Suprapubic skin (tissue), 4 donors: ENCODE measurements at regions not wholly inside any gene's neighbourhood (a gene's known extent, or its start where the extent isn't known, plus 50 kb on each side); places are given as distances from the start of the nearest gene placed in this dataset.

Experiments
- DNase-seq, 2 donors: peaks; one replicate each; pipeline ENCODE4 v3.0.0-alpha.2; 2019; ENCODE audit warnings: low spot score in 2 of 2
- H3K27ac ChIP-seq: fragments of 200-600 bp; sonication (generic); one replicate; pipeline ENCODE4 v1.5.1; 2019
- H3K27me3 ChIP-seq: fragments of 200-600 bp; sonication (generic); one replicate; pipeline ENCODE4 v1.5.1; 2019
- H3K36me3 ChIP-seq: fragments of 200-600 bp; sonication (generic); one replicate; pipeline ENCODE4 v1.5.1; 2019
- H3K4me1 ChIP-seq: fragments of 200-600 bp; sonication (generic); one replicate; pipeline ENCODE4 v1.5.1; 2019
- H3K4me3 ChIP-seq: fragments of 200-600 bp; sonication (generic); one replicate; pipeline ENCODE4 v1.5.1; 2019; ENCODE audit warnings: mild to moderate bottlenecking
- H3K9me3 ChIP-seq: fragments of 200-600 bp; sonication (generic); one replicate; pipeline ENCODE4 v1.5.1; 2019
- CTCF ChIP-seq, 2 donors: fragments of 200-600 bp in 1 of 2; fragments of 450-650 bp in 1 of 2; sonication (generic) in 1 of 2; IDR thresholded peaks; one replicate each; pipeline ENCODE4 v1.5.1; 2016 to 2019; ENCODE audit warnings: antibody characterized with exemption in 2 of 2, mild to moderate bottlenecking in 1 of 2, moderate library complexity in 1 of 2
- EP300 ChIP-seq: sonication (generic); formaldehyde crosslinking; IDR thresholded peaks from one replicate; pipeline ENCODE4 v1.6.1; 2017; ENCODE audit warnings: antibody characterized with exemption
- POLR2A ChIP-seq, 2 donors: fragments of 450-650 bp; IDR thresholded peaks; one replicate each; pipeline ENCODE4 v1.6.1; 2017; ENCODE audit warnings: antibody characterized with exemption in 2 of 2, mild to moderate bottlenecking in 2 of 2, moderate library complexity in 2 of 2
- POLR2AphosphoS5 ChIP-seq, 3 donors: sonication (generic); formaldehyde crosslinking; IDR thresholded peaks; one replicate each; pipeline ENCODE4 v1.6.1; 2017; ENCODE audit warnings: antibody characterized with exemption in 3 of 3
- WGBS: methylation state at CpG from one replicate; pipeline ENCODE4 v1.1.5; 2018; 5-methylcytosine and 5-hydroxymethylcytosine counted together

- no peak for TF ChIP-seq CTCF (IDR thresholded peaks at IDR 0.05)
- TF ChIP-seq POLR2AphosphoS5 (IDR thresholded peaks at IDR 0.05), result no peak
- no peak for TF ChIP-seq POLR2A (IDR thresholded peaks at IDR 0.05)
- no peak for TF ChIP-seq EP300
- no peaks in the 10 kb centered on the region for H3K9me3 ChIP-seq
- DNase-seq, result no peak
- WGBS, result 90% methylated on average over 1 of the region's 1 CpG
- no peak overlapping the region for H3K4me3 ChIP-seq
- no peaks in the 10 kb centered on the region for H3K4me1 ChIP-seq
- no peaks in the 10 kb centered on the region for H3K36me3 ChIP-seq
- no peaks in the 10 kb centered on the region for H3K27me3 ChIP-seq
- no peak overlapping the region for H3K27ac ChIP-seq
Observed at GRCh38 chr12:93989949-93990348, 158.4 kb upstream of the PLXNC1 start.

- H3K4me1 ChIP-seq, result no peaks in the 10 kb centered on the region
- no peaks in the 10 kb centered on the region for H3K27me3 ChIP-seq
- no peak overlapping the region for H3K4me3 ChIP-seq
- whole genome bisulfite sequencing, result 58% methylated on average over 20 of the region's 20 CpGs
- no peaks in the 10 kb centered on the region for H3K9me3 ChIP-seq
- TF ChIP-seq POLR2A (IDR thresholded peaks at IDR 0.05), result no peak
- TF ChIP-seq POLR2AphosphoS5 (IDR thresholded peaks at IDR 0.05), result no peak
- TF ChIP-seq EP300, result no peak
- no peak for TF ChIP-seq CTCF (IDR thresholded peaks at IDR 0.05)
- no peak for DNase-seq
- no peaks in the 10 kb centered on the region for H3K36me3 ChIP-seq
- no peak overlapping the region for H3K27ac ChIP-seq
Observed at GRCh38 chr12:93990832-93991803, 157.3 kb upstream of the PLXNC1 start.

GRCh38 chr12:93991829-93992461, 156.4 kb upstream of the PLXNC1 start:
- Histone ChIP-seq H3K36me3 (no peaks in the 10 kb centered on the region), H3K9me3 (no peaks in the 10 kb centered on the region), H3K27ac (no peak overlapping the region), H3K27me3 (no peaks in the 10 kb centered on the region), H3K4me1 (no peaks in the 10 kb centered on the region), H3K4me3 (no peak overlapping the region)
- WGBS, result 76% methylated on average over 4 of the region's 4 CpGs
- no peak for DNase-seq
- TF ChIP-seq CTCF (IDR thresholded peaks at IDR 0.05), result no peak

GRCh38 chr12:93994721-93995120, 153.7 kb upstream of the PLXNC1 start:
- Histone ChIP-seq H3K27me3 (no peaks in the 10 kb centered on the region), H3K4me3 (no peak overlapping the region), H3K27ac (no peak overlapping the region), H3K4me1 (no peaks in the 10 kb centered on the region), H3K36me3 (no peaks in the 10 kb centered on the region), H3K9me3 (peaks cover 4% of the 10 kb centered on the region)
- DNase-seq, result no peak
- WGBS, result 38% methylated on average over 2 of the region's 2 CpGs
- TF ChIP-seq EP300, result no peak
- TF ChIP-seq CTCF (IDR thresholded peaks at IDR 0.05), result no peak
- TF ChIP-seq POLR2A (IDR thresholded peaks at IDR 0.05), result no peak

- Histone ChIP-seq H3K9me3 (peaks cover 4% of the 10 kb centered on the region), H3K27me3 (no peaks in the 10 kb centered on the region), H3K4me3 (no peak overlapping the region), H3K36me3 (no peaks in the 10 kb centered on the region), H3K4me1 (no peaks in the 10 kb centered on the region), H3K27ac (no peak overlapping the region)
- WGBS, result 0% methylated on average over 1 of the region's 1 CpG
- no peak for TF ChIP-seq POLR2AphosphoS5 (IDR thresholded peaks at IDR 0.05)
- TF ChIP-seq CTCF (IDR thresholded peaks at IDR 0.05), result no peak
- TF ChIP-seq EP300, result no peak
- no peak for TF ChIP-seq POLR2A (IDR thresholded peaks at IDR 0.05)
- no peak for DNase-seq
Observed at GRCh38 chr12:93996321-93996720, 152.1 kb upstream of the PLXNC1 start.
